ENCODE measurements at regions not wholly inside any gene's neighbourhood (a gene's known extent, or its start where the extent isn't known, plus 50 kb on each side); places are given as distances from the start of the nearest gene placed in this dataset.
"Not testable (repeated sequence)": the region's sequence is repeated elsewhere in the genome, so short reads cannot be mapped to it uniquely, and the experiment has no call there.

GRCh38 chr4:116122124-116122523, 963.3 kb downstream of the TRAM1L1 start:
- Histone ChIP-seq H3K27me3 (no peaks in the 10 kb centered on the region), H3K27ac (no peak overlapping the region), H3K4me1 (no peaks in the 10 kb centered on the region), H3K36me3 (no peaks in the 10 kb centered on the region), H3K4me3 (no peak overlapping the region), H3K9me3 (no peaks in the 10 kb centered on the region)
- 37 to 52% (median 44%) methylated on average over 1 of the region's 1 CpG for WGBS, 5 donors
- TF ChIP-seq POLR2AphosphoS5 (IDR thresholded peaks at IDR 0.05) = no peak
- no peak for TF ChIP-seq POLR2A (IDR thresholded peaks at IDR 0.05)
- TF ChIP-seq, protein P1, sequence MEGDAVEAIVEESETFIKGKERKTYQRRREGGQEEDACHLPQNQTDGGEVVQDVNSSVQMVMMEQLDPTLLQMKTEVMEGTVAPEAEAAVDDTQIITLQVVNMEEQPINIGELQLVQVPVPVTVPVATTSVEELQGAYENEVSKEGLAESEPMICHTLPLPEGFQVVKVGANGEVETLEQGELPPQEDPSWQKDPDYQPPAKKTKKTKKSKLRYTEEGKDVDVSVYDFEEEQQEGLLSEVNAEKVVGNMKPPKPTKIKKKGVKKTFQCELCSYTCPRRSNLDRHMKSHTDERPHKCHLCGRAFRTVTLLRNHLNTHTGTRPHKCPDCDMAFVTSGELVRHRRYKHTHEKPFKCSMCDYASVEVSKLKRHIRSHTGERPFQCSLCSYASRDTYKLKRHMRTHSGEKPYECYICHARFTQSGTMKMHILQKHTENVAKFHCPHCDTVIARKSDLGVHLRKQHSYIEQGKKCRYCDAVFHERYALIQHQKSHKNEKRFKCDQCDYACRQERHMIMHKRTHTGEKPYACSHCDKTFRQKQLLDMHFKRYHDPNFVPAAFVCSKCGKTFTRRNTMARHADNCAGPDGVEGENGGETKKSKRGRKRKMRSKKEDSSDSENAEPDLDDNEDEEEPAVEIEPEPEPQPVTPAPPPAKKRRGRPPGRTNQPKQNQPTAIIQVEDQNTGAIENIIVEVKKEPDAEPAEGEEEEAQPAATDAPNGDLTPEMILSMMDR (IDR thresholded peaks at IDR 0.05) = no peak
- TF ChIP-seq EP300 (IDR thresholded peaks at IDR 0.05) = no peak
- DNase-seq = no peak
- intact Hi-C loops (cut with DNase I; ENCODE audit: low total_unique reads) = no loop called here

GRCh38 chr4:116118221-116118620, 967.2 kb downstream of the TRAM1L1 start:
- no peaks in the 10 kb centered on the region for H3K27me3 ChIP-seq
- no peaks in the 10 kb centered on the region for H3K4me1 ChIP-seq
- 60 to 80% (median 66%) methylated on average over 3 of the region's 3 CpGs for WGBS, 5 donors
- peaks cover 0 to 6% (median 0%) of the 10 kb centered on the region in 4 donors for H3K9me3 ChIP-seq
- H3K4me3 ChIP-seq = no peak overlapping the region
- no peaks in the 10 kb centered on the region for H3K36me3 ChIP-seq
- DNase-seq = no peak
- TF ChIP-seq, protein P1 (IDR thresholded peaks at IDR 0.05) = no peak
- no peak for TF ChIP-seq POLR2A (IDR thresholded peaks at IDR 0.05)
- no peak for TF ChIP-seq POLR2AphosphoS5 (IDR thresholded peaks at IDR 0.05)
- TF ChIP-seq EP300 (IDR thresholded peaks at IDR 0.05) = no peak
- H3K27ac ChIP-seq = no peak overlapping the region
- intact Hi-C loops (cut with DNase I; ENCODE audit: low total_unique reads) = no loop called here

DNA sequence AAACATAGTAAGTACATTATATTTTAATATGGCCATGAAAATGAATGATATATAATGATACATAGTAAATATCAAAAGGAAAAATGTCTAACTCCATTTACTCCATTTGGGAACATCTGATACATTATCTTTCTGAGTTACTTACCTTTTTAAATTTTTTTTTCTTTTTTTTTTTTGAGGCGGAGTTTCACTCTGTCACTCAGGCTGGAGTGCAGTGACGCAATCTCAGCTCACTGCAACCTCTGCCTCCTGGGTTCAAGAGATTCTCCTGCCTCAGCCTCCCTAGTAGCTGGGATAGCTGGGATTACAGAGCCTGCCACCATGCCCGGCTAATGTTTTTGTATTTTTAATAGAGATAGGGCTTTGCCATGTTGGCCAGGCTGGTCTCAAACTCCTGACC, 972.5 kb downstream of the TRAM1L1 start:
- intact Hi-C loops (cut with DNase I; ENCODE audit: low total_unique reads) = not testable (repeated sequence)
- 85 to 97% (median 91%) methylated on average over 3 of the region's 3 CpGs for WGBS, 5 donors

GRCh38 chr4:116110713-116111112, 974.7 kb downstream of the TRAM1L1 start:
- intact Hi-C loops (cut with DNase I; ENCODE audit: low total_unique reads) = no loop called here
- no peak for DNase-seq
- H3K27ac ChIP-seq = no peak overlapping the region
- H3K36me3 ChIP-seq = no peaks in the 10 kb centered on the region
- no peak overlapping the region for H3K4me3 ChIP-seq
- H3K4me1 ChIP-seq = no peaks in the 10 kb centered on the region
- TF ChIP-seq, protein P1 (IDR thresholded peaks at IDR 0.05) = no peak
- TF ChIP-seq POLR2AphosphoS5 (IDR thresholded peaks at IDR 0.05) = no peak
- TF ChIP-seq EP300 (IDR thresholded peaks at IDR 0.05) = no peak
- TF ChIP-seq POLR2A (IDR thresholded peaks at IDR 0.05) = no peak
- H3K9me3 ChIP-seq = peaks cover 0 to 5% (median 0%) of the 10 kb centered on the region in 4 donors
- WGBS, 5 donors = 53 to 59% (median 56%) methylated on average over 3 of the region's 3 CpGs
- H3K27me3 ChIP-seq = no peaks in the 10 kb centered on the region

More for the DNA sequence above, 972.5 kb downstream of the TRAM1L1 start:
- not testable (repeated sequence) for H3K27me3 ChIP-seq, H3K4me3 ChIP-seq, DNase-seq, H3K9me3 ChIP-seq, H3K36me3 ChIP-seq, H3K27ac ChIP-seq, H3K4me1 ChIP-seq

DNA sequence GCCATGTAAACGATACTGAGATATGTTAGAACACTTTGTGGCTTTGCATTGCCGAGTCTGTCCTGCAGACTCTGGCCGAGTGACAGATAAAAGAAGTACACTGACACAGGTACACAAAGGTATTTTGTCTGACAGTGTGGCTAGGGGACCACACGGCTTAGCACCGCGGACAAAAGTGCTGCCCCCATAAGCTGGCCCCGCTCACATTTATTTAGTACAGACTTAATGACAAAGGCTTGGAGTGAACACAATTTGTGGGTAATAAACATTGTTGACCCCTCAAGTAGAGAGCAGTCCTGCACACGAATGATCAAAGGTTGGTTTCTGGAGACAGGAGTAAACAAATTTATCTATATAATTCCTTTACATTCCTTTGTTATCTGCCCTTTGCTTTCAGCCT, 976.8 kb downstream of the TRAM1L1 start:
- Histone ChIP-seq H3K9me3 (no peaks in the 10 kb centered on the region), H3K36me3 (no peaks in the 10 kb centered on the region), H3K27me3 (no peaks in the 10 kb centered on the region), H3K4me3 (no peak overlapping the region), H3K4me1 (no peaks in the 10 kb centered on the region), H3K27ac (no peak overlapping the region)
- no peak for DNase-seq
- TF ChIP-seq POLR2A (IDR thresholded peaks at IDR 0.05) (no peak), POLR2AphosphoS5 (IDR thresholded peaks at IDR 0.05) (no peak), EP300 (IDR thresholded peaks at IDR 0.05) (no peak)
- TF ChIP-seq, protein P1 (IDR thresholded peaks at IDR 0.05) = no peak
- intact Hi-C loops (cut with DNase I; ENCODE audit: low total_unique reads) = no loop called here
- 53 to 76% (median 63%) methylated on average over 8 of the region's 8 CpGs for WGBS, 5 donors
